ENCODE measurements at regions not wholly inside any gene's neighbourhood (a gene's known extent, or its start where the extent isn't known, plus 50 kb on each side); places are given as distances from the start of the nearest gene placed in this dataset.

DNA sequence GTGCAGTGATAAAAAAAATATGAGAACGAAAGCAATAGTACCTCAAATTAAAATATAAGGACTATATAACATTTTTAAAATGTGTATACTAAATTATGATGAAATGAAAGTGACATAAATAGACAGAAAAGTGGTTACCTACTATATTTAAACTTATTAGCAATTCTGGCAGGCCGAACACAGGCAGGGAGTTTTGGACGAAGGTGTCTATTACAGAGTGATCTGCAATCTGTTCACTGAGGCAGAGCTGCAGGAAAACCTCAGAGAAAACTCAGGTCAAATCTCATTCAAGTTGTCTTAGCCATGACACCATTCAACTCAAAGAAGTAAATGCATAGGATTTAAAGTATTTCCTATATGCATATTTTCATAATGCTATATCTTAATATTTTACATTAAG is 274.8 kb upstream of the GULP1 start:
- Histone ChIP-seq H3K79me2 (ENCODE audit: low read length) (no peaks in the 10 kb centered on the region), H3K9me2 (replicated peaks; ENCODE audit: low read length) (no peaks in the 10 kb centered on the region), H3K4me1 (ENCODE audit: insufficient read depth, low read length) (no peaks in the 10 kb centered on the region), H3K27me3 (ENCODE audit: low read length) (no peaks in the 10 kb centered on the region), H3K36me3 (ENCODE audit: low read depth, low read length) (no peaks in the 10 kb centered on the region), H4K20me1 (ENCODE audit: low read length) (no peaks in the 10 kb centered on the region), H3K27ac (ENCODE audit: low read length) (no peak overlapping the region), H3F3A (ENCODE audit: low read length, unreplicated experiment) (no peaks in the 10 kb centered on the region), H3K4me2 (ENCODE audit: low read length) (no peak overlapping the region), H3K4me3 (ENCODE audit: low read length) (no peak overlapping the region), H3K9ac (ENCODE audit: low read length) (no peak overlapping the region), H3K9me3 (ENCODE audit: low read length) (no peaks in the 10 kb centered on the region), H2AFZ (ENCODE audit: low read length) (no peak overlapping the region)
- ChIA-PET POLR2A (ENCODE audit: unreplicated experiment) (no interaction called here), CTCF (no interaction called here)
- TF ChIP-seq, protein P1, sequence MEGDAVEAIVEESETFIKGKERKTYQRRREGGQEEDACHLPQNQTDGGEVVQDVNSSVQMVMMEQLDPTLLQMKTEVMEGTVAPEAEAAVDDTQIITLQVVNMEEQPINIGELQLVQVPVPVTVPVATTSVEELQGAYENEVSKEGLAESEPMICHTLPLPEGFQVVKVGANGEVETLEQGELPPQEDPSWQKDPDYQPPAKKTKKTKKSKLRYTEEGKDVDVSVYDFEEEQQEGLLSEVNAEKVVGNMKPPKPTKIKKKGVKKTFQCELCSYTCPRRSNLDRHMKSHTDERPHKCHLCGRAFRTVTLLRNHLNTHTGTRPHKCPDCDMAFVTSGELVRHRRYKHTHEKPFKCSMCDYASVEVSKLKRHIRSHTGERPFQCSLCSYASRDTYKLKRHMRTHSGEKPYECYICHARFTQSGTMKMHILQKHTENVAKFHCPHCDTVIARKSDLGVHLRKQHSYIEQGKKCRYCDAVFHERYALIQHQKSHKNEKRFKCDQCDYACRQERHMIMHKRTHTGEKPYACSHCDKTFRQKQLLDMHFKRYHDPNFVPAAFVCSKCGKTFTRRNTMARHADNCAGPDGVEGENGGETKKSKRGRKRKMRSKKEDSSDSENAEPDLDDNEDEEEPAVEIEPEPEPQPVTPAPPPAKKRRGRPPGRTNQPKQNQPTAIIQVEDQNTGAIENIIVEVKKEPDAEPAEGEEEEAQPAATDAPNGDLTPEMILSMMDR (conservative IDR thresholded peaks at IDR 0.05; ENCODE audit: low read depth, low read length) = no peak
- TF ChIP-seq EZH2phosphoT487 (IDR thresholded peaks at IDR 0.05; ENCODE audit: borderline replicate concordance, low read length) (no peak), EZH2 (IDR thresholded peaks at IDR 0.05; ENCODE audit: low read length, unreplicated experiment) (no peak)
- DNase-seq = no peak
- no TSS peak for BruUV-seq (replicated peaks)
- intact Hi-C loops (cut with micrococcal nuclease) = no loop called here
- no peak for ATAC-seq

DNA sequence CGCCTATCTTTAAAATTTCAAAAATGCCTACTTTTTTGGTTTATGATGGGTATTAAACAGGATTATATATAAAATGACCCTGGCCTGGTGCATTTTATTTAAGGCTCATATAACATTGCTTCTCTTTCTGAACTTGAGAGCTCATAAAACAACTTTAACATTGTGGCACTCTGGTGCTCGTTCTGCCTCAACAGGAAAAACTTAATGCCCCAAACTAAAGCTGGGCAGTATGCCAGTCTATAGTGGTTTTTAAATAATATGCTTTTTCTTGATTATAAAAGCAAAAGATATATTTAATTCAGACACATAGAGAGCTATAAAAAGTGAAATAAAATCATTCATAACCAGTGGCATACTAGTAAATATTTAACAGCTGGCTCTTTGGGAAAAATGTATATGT is 269.3 kb upstream of the GULP1 start:
- H3K4me1 ChIP-seq (ENCODE audit: insufficient read depth, low read length) = no peaks in the 10 kb centered on the region
- BruUV-seq (replicated peaks) = no TSS peak
- H3K4me2 ChIP-seq (ENCODE audit: low read length) = no peak overlapping the region
- H3K9ac ChIP-seq (ENCODE audit: low read length) = no peak overlapping the region
- POLR2A ChIA-PET (ENCODE audit: unreplicated experiment) = no interaction called here
- TF ChIP-seq EZH2phosphoT487 (IDR thresholded peaks at IDR 0.05; ENCODE audit: borderline replicate concordance, low read length) (no peak), EZH2 (IDR thresholded peaks at IDR 0.05; ENCODE audit: low read length, unreplicated experiment) (no peak)
- TF ChIP-seq, protein P1 (conservative IDR thresholded peaks at IDR 0.05; ENCODE audit: low read depth, low read length) = no peak
- H3K27ac ChIP-seq (ENCODE audit: low read length) = no peak overlapping the region
- intact Hi-C loops (cut with micrococcal nuclease) = no loop called here
- H3K4me3 ChIP-seq (ENCODE audit: low read length) = no peak overlapping the region
- no peaks in the 10 kb centered on the region for H3F3A ChIP-seq (ENCODE audit: low read length, unreplicated experiment)
- H2AFZ ChIP-seq (ENCODE audit: low read length) = no peak overlapping the region
- H4K20me1 ChIP-seq (ENCODE audit: low read length) = no peaks in the 10 kb centered on the region
- H3K79me2 ChIP-seq (ENCODE audit: low read length) = no peaks in the 10 kb centered on the region
- no peaks in the 10 kb centered on the region for H3K9me3 ChIP-seq (ENCODE audit: low read length)
- no peaks in the 10 kb centered on the region for H3K9me2 ChIP-seq (replicated peaks; ENCODE audit: low read length)
- DNase-seq (no peak), ATAC-seq (no peak)
- H3K27me3 ChIP-seq (ENCODE audit: low read length) = no peaks in the 10 kb centered on the region
- CTCF ChIA-PET = no interaction called here
- H3K36me3 ChIP-seq (ENCODE audit: low read depth, low read length) = no peaks in the 10 kb centered on the region

DNA sequence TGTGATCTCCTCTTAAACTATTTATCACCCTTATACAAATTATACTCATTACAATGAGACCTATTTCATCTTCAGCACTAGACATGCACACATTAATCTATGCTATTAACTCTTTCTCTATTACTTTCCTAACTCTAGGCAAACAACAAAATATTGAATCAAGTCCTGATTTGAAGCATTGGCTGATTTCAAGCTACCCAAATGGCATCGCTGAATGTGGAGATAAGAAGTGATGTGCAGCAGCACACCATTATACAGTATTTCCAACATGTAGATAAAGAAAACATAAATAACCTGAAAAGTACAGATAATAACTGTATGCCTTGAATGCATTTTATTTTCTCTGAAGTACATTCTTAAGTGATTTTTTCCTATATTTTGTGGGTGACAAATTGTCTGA is 268.6 kb upstream of the GULP1 start:
- ChIA-PET POLR2A (ENCODE audit: unreplicated experiment) (no interaction called here), CTCF (interaction anchor here (0.7 kb wide), 1 partner anchor 37 kb away, joined by 3 read pairs; no protein-coding TSS in a partner anchor)
- intact Hi-C loops (cut with micrococcal nuclease) = no loop called here
- Histone ChIP-seq H4K20me1 (ENCODE audit: low read length) (no peaks in the 10 kb centered on the region), H3K36me3 (ENCODE audit: low read depth, low read length) (no peaks in the 10 kb centered on the region), H3K79me2 (ENCODE audit: low read length) (no peaks in the 10 kb centered on the region), H3K4me2 (ENCODE audit: low read length) (no peak overlapping the region), H3K9me2 (replicated peaks; ENCODE audit: low read length) (no peaks in the 10 kb centered on the region), H2AFZ (ENCODE audit: low read length) (no peak overlapping the region), H3F3A (ENCODE audit: low read length, unreplicated experiment) (no peaks in the 10 kb centered on the region), H3K9me3 (ENCODE audit: low read length) (no peaks in the 10 kb centered on the region), H3K9ac (ENCODE audit: low read length) (no peak overlapping the region), H3K4me3 (ENCODE audit: low read length) (no peak overlapping the region), H3K4me1 (ENCODE audit: insufficient read depth, low read length) (no peaks in the 10 kb centered on the region), H3K27me3 (ENCODE audit: low read length) (no peaks in the 10 kb centered on the region), H3K27ac (ENCODE audit: low read length) (no peak overlapping the region)
- BruUV-seq (replicated peaks) = no TSS peak
- DNase-seq (no peak), ATAC-seq (no peak)
- TF ChIP-seq, protein P1 (conservative IDR thresholded peaks at IDR 0.05; ENCODE audit: low read depth, low read length) = no peak
- no peak for TF ChIP-seq EZH2 (IDR thresholded peaks at IDR 0.05; ENCODE audit: low read length, unreplicated experiment)
- TF ChIP-seq EZH2phosphoT487 (IDR thresholded peaks at IDR 0.05; ENCODE audit: borderline replicate concordance, low read length) = no peak

Measured in PC-3 (cell line).